ENCODE measurements at regions not wholly inside any gene's neighbourhood (a gene's known extent, or its start where the extent isn't known, plus 50 kb on each side); places are given as distances from the start of the nearest gene placed in this dataset.

DNA sequence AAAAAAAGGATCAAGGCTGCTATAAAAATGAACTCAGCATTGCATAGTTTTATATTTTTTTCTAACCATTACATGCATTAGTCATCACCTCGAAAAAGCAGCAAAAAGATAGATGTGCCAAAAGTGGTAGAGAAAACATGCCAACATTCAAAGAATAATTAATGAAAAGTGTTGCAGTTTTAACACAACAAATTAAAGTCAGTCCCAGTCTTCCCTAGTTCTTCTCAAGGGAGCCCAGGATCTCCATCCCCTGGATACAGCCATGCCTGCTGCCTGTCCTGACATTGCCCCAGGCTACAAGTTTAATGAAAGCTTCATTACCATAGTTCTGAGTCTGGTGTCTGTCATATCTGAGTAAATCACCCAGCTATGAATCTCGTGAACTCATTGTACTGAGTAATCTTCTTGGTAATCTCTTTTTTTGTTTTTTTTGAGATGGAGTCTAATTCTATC, 116.6 kb upstream of the KLF12 start (continued):
- no peak for TF ChIP-seq ZBTB49 (CRISPR knock-in tag; IDR thresholded peaks at IDR 0.05; ENCODE audit: borderline replicate concordance)
- no peak for TF ChIP-seq ZNF436 (CRISPR knock-in tag; IDR thresholded peaks at IDR 0.05)

DNA sequence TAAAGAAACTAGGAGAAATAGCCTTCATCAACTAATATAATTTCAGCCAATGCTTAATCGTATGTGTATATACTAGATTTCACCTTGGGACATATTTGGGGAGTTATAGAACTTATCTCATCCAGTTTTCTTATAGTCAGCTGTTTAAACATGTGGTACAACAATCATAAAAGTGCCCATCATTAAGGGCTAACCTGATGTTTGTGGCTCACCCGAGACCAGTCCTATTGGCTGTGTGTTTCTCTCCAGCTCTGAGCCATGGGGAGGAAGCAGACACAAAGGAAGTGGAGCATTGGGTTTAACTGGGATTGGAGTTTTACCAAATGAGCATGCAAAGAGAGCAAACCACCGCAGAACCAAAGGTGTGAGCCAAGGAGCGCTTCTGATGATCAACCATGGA, 114.3 kb upstream of the KLF12 start:
- no peaks in the 10 kb centered on the region for H3K4me1 ChIP-seq (replicated peaks in 1 of 2; ENCODE audit: control insufficient read depth in 2 of 2, insufficient read depth in 2 of 2, low read length in 2 of 2)
- no peaks in the 10 kb centered on the region for H3K36me3 ChIP-seq (ENCODE audit: control insufficient read depth, insufficient read depth, low read length)
- TF ChIP-seq LCOR (CRISPR knock-in tag; IDR thresholded peaks at IDR 0.05) (no peak), ZNF696 (CRISPR knock-in tag; conservative IDR thresholded peaks at IDR 0.05) (no peak), NFXL1 (CRISPR knock-in tag; IDR thresholded peaks at IDR 0.05) (no peak), CTBP1 (IDR thresholded peaks at IDR 0.05; ENCODE audit: borderline replicate concordance) (no peak), ZNF407 (IDR thresholded peaks at IDR 0.05; ENCODE audit: low read depth) (no peak), ZNF133 (CRISPR knock-in tag; IDR thresholded peaks at IDR 0.05) (no peak), ZNF282 (CRISPR knock-in tag; IDR thresholded peaks at IDR 0.05) (no peak)
- TF ChIP-seq, protein P1, sequence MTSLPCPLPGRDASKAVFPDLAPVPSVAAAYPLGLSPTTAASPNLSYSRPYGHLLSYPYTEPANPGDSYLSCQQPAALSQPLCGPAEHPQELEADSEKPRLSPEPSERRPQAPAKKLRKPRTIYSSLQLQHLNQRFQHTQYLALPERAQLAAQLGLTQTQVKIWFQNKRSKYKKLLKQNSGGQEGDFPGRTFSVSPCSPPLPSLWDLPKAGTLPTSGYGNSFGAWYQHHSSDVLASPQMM (CRISPR knock-in tag; IDR thresholded peaks at IDR 0.05) = no peak
- in situ Hi-C loops (cut with MboI) = no loop called here
- no peaks in the 10 kb centered on the region for H3K27me3 ChIP-seq (ENCODE audit: control insufficient read depth in 2 of 2, insufficient read depth in 2 of 2, low read length in 2 of 2)
- WGBS (ENCODE audit: insufficient coverage, low coverage, missing lambda C conversion rate) = 0% methylated on average over 4 of the region's 4 CpGs
- no peak overlapping the region for H2AFZ ChIP-seq (ENCODE audit: low read depth, low read length)
- no TSS peak for BruUV-seq (replicated peaks)
- intact Hi-C loops (cut with micrococcal nuclease) = no loop called here
- no peaks in the 10 kb centered on the region for H4K20me1 ChIP-seq (replicated peaks; ENCODE audit: control insufficient read depth, insufficient read depth, low read length)
- H3K4me2 ChIP-seq (ENCODE audit: insufficient read depth, low read length) = no peak overlapping the region
- no peaks in the 10 kb centered on the region for H3K79me2 ChIP-seq (ENCODE audit: control insufficient read depth, insufficient read depth, low read length)
- ATAC-seq (no peak), FAIRE-seq (no peak), DNase-seq (ENCODE audit: extremely low read depth in 1 of 4, low spot score in 3 of 4) (no peak)
- no peaks in the 10 kb centered on the region for H3K9me1 ChIP-seq (ENCODE audit: control insufficient read depth, insufficient read depth, low read length)
- no peak overlapping the region for H3K27ac ChIP-seq (ENCODE audit: extremely low read depth, low read depth, low read length)
- CTCF ChIA-PET (ENCODE audit: low intra/inter-chr PET ratio) = no interaction called here
- H3K9ac ChIP-seq (ENCODE audit: insufficient read depth in 1 of 2, low read depth in 2 of 2, low read length in 2 of 2) = no peak overlapping the region
- no peaks in the 10 kb centered on the region for H3K9me3 ChIP-seq (replicated peaks; ENCODE audit: control insufficient read depth, insufficient read depth, low read depth, low read length)
- POLR2A ChIA-PET = interaction anchor here (0.6 kb wide), 1 partner anchor 38 kb away, joined by 3 read pairs; no protein-coding TSS in a partner anchor
- H3K4me3 ChIP-seq = no peak overlapping the region

Data from K562 (cell line).